GM12872 (cell line): ENCODE measurements at regions not wholly inside any gene's neighbourhood (a gene's known extent, or its start where the extent isn't known, plus 50 kb on each side); places are given as distances from the start of the nearest gene placed in this dataset.

Source experiments
- CTCF ChIP-seq: IDR thresholded peaks from 3 replicates; pipeline ENCODE4 v1.5.1; 2011; ENCODE audit warnings: low read depth, mild to moderate bottlenecking, low read length, moderate library complexity; ENCODE audit not compliant: insufficient read depth

- TF ChIP-seq CTCF, result no peak
Measured at GRCh38 chr11:110366291-110366690, 63.5 kb upstream of the FDX1 start.

GRCh38 chr11:110367571-110367970, 62.2 kb upstream of the FDX1 start:
- no peak for TF ChIP-seq CTCF

- no peak for TF ChIP-seq CTCF
Measured at GRCh38 chr11:110371084-110371483, 58.7 kb upstream of the FDX1 start.

- TF ChIP-seq CTCF, result no peak
Measured at GRCh38 chr11:110373051-110373702, 56.6 kb upstream of the FDX1 start.

GRCh38 chr11:110374921-110375320, 54.8 kb upstream of the FDX1 start:
- no peak for TF ChIP-seq CTCF

GRCh38 chr11:110375351-110375750, 54.4 kb upstream of the FDX1 start:
- no peak for TF ChIP-seq CTCF

GRCh38 chr11:110376021-110376420, 53.7 kb upstream of the FDX1 start:
- no peak for TF ChIP-seq CTCF
